ENCODE measurements at regions not wholly inside any gene's neighbourhood (a gene's known extent, or its start where the extent isn't known, plus 50 kb on each side); places are given as distances from the start of the nearest gene placed in this dataset.

- no peak for TF ChIP-seq CHD1 (IDR thresholded peaks at IDR 0.05; ENCODE audit: low read depth, low read length)
- no peak for TF ChIP-seq MXI1 (IDR thresholded peaks at IDR 0.05; ENCODE audit: borderline replicate concordance, low read depth, low read length)
- no peak for TF ChIP-seq CEBPB (IDR thresholded peaks at IDR 0.05; ENCODE audit: low read depth, low read length)
- no peak for TF ChIP-seq ELK1 (IDR thresholded peaks at IDR 0.05; ENCODE audit: borderline replicate concordance, low read depth, low read length)
- no peak for TF ChIP-seq CTCF (conservative IDR thresholded peaks at IDR 0.05; ENCODE audit: low read depth, low read length)
- no peak for TF ChIP-seq RCOR1 (IDR thresholded peaks at IDR 0.05; ENCODE audit: insufficient replicate concordance, low read length)
- no peak for TF ChIP-seq MAZ (IDR thresholded peaks at IDR 0.05; ENCODE audit: borderline replicate concordance, low read depth, low read length)
- no peak for TF ChIP-seq USF2 (IDR thresholded peaks at IDR 0.05; ENCODE audit: low read depth, low read length)
- no peak for TF ChIP-seq POLR2A (IDR thresholded peaks at IDR 0.05; ENCODE audit: low read depth, low read length)
Observed at GRCh38 chr1:115555446-115555845, 86.3 kb upstream of the VANGL1 start.

Data from IMR-90 (cell line).